ENCODE measurements at regions not wholly inside any gene's neighbourhood (a gene's known extent, or its start where the extent isn't known, plus 50 kb on each side); places are given as distances from the start of the nearest gene placed in this dataset.

- Histone ChIP-seq H3K9me3 (ENCODE audit: control insufficient read depth, insufficient read depth, low read length) (no peaks in the 10 kb centered on the region), H3K27ac (ENCODE audit: low read length) (no peak overlapping the region), H3K4me1 (ENCODE audit: control insufficient read depth, insufficient read depth, low read length) (no peaks in the 10 kb centered on the region), H3K4me3 (ENCODE audit: low read length) (no peak overlapping the region), H3K27me3 (ENCODE audit: control insufficient read depth, insufficient read depth, low read length) (no peaks in the 10 kb centered on the region), H3K36me3 (ENCODE audit: control insufficient read depth, insufficient read depth, low read length) (no peaks in the 10 kb centered on the region)
- no peak for DNase-seq
- Mint-ChIP-seq H3K27ac (no peak overlapping the region), H3K4me1 (no peaks in the 10 kb centered on the region), H3K4me3 (no peak overlapping the region), H3K36me3 (no peaks in the 10 kb centered on the region), H3K9me3 (peaks cover 0 to 2% of the 10 kb centered on the region in 2 donors), H3K27me3 (ENCODE audit: low read depth in 2 of 2) (peaks cover 0 to 3% of the 10 kb centered on the region in 2 donors)
- no peak for ATAC-seq
- WGBS (ENCODE audit: insufficient coverage), result 83% methylated on average over 2 of the region's 2 CpGs
- intact Hi-C loops (cut with micrococcal nuclease), result no loop called here
- TF ChIP-seq CTCF (IDR thresholded peaks at IDR 0.05), result no peak
Observed at GRCh38 chr1:68301471-68302001, 69.2 kb upstream of the WLS start.

GRCh38 chr1:68294367-68295066 is 62.2 kb upstream of the WLS start:
- Mint-ChIP-seq H3K27me3 (ENCODE audit: low read depth in 2 of 2) (peaks cover 0 to 3% of the 10 kb centered on the region in 2 donors), H3K9me3 (peaks cover 0 to 3% of the 10 kb centered on the region in 2 donors), H3K4me1 (no peaks in the 10 kb centered on the region), H3K36me3 (no peaks in the 10 kb centered on the region), H3K4me3 (no peak overlapping the region), H3K27ac (no peak overlapping the region)
- peaks cover 2% of the 10 kb centered on the region for H3K4me1 ChIP-seq (ENCODE audit: control insufficient read depth, insufficient read depth, low read length)
- no peaks in the 10 kb centered on the region for H3K27me3 ChIP-seq (ENCODE audit: control insufficient read depth, insufficient read depth, low read length)
- 91% methylated on average over 16 of the region's 16 CpGs for WGBS (ENCODE audit: insufficient coverage)
- H3K36me3 ChIP-seq (ENCODE audit: control insufficient read depth, insufficient read depth, low read length), result no peaks in the 10 kb centered on the region
- TF ChIP-seq CTCF (IDR thresholded peaks at IDR 0.05), result no peak
- H3K9me3 ChIP-seq (ENCODE audit: control insufficient read depth, insufficient read depth, low read length), result no peaks in the 10 kb centered on the region
- no peak for ATAC-seq
- no peak for DNase-seq
- no peak overlapping the region for H3K4me3 ChIP-seq (ENCODE audit: low read length)
- no peak overlapping the region for H3K27ac ChIP-seq (ENCODE audit: low read length)
- intact Hi-C loops (cut with micrococcal nuclease), result no loop called here

DNA sequence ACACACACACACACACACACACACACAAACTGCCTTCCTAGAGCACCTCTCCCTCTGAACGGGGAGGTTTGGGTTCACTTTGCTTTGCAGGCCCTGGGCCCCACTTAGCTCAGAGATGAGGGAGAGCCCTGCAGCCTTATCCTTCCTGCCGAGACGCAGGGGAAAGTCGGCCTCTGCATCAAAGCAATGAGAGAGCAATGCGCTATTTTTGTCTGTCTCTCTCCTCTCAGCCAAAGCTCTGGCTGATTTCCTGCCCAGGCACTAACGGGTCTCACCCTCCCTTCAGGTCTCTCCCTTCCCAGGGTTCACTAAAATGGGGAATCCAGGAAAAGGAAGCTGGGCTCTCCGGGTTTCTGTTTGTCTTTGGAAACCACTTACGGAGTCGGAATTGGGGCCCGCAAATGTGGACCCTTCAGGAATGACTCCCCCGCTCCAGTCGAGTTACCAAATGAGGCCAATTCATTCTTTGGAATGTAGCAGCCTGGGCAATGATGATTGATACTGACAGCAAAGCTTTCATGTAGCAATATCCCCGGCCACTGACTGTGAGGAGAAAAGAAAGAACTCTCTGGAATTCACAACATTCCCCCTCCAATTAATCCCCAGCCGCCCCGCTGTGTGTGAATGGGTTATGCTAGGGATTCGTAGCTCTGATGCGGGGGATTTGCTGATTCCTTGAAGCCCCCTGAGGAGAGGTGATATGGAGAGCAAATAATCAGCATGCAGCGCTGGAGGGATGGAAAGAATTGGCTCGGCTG is 61.5 kb upstream of the WLS start:
- no peaks in the 10 kb centered on the region for H3K4me1 Mint-ChIP-seq
- no peak overlapping the region for H3K4me3 Mint-ChIP-seq
- no peak for DNase-seq
- H3K36me3 Mint-ChIP-seq, result no peaks in the 10 kb centered on the region
- no peak for ATAC-seq
- peaks cover 0 to 3% of the 10 kb centered on the region in 2 donors for H3K9me3 Mint-ChIP-seq
- no peak overlapping the region for H3K4me3 ChIP-seq (ENCODE audit: low read length)
- no peak overlapping the region for H3K27ac ChIP-seq (ENCODE audit: low read length)
- no peak for TF ChIP-seq CTCF (IDR thresholded peaks at IDR 0.05)
- H3K36me3 ChIP-seq (ENCODE audit: control insufficient read depth, insufficient read depth, low read length), result no peaks in the 10 kb centered on the region
- H3K9me3 ChIP-seq (ENCODE audit: control insufficient read depth, insufficient read depth, low read length), result no peaks in the 10 kb centered on the region
- H3K4me1 ChIP-seq (ENCODE audit: control insufficient read depth, insufficient read depth, low read length), result peaks cover 2% of the 10 kb centered on the region
- H3K27me3 Mint-ChIP-seq (ENCODE audit: low read depth in 2 of 2), result peaks cover 0 to 3% of the 10 kb centered on the region in 2 donors
- H3K27me3 ChIP-seq (ENCODE audit: control insufficient read depth, insufficient read depth, low read length), result no peaks in the 10 kb centered on the region
- H3K27ac Mint-ChIP-seq, result no peak overlapping the region
- WGBS (ENCODE audit: insufficient coverage), result 60% methylated on average over 18 of the region's 19 CpGs
- intact Hi-C loops (cut with micrococcal nuclease), result no loop called here
